ENCODE measurements at regions not wholly inside any gene's neighbourhood (a gene's known extent, or its start where the extent isn't known, plus 50 kb on each side); places are given as distances from the start of the nearest gene placed in this dataset.
"Not testable (repeated sequence)": the region's sequence is repeated elsewhere in the genome, so short reads cannot be mapped to it uniquely, and the experiment has no call there.

DNA sequence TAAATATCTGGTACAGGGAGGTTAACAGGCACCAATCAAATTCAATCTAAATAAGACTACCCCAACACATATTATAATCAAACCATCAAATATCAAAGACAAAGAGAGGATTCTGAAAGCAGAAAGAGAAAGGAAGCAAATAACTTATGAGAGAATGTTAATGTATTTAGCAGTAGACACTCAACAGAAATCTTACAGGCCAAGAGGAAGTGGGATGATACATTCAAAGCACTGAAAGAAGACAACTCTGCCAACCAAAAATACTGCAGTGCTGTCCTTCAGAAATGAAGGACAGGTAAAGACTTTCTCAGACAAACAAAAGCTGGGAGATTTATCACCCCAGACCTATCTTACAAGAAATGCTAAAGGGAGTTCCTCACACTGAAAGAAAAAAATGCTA lies 95.9 kb upstream of the PTHLH start:
- Mint-ChIP-seq H3K27ac (no peak overlapping the region), H3K27me3 (ENCODE audit: low read depth) (no peaks in the 10 kb centered on the region), H3K4me1 (ENCODE audit: low read depth) (peaks cover 19% of the 10 kb centered on the region), H3K9me3 (peaks cover 0 to 8% of the 10 kb centered on the region in 2 donors), H3K4me3 (no peak overlapping the region), H3K36me3 (ENCODE audit: insufficient read depth in 2 of 2) (peaks cover 0 to 1% of the 10 kb centered on the region in 2 donors)
- DNase-seq (no peak), ATAC-seq (replicated peaks in 1 of 2) (no peak)

DNA sequence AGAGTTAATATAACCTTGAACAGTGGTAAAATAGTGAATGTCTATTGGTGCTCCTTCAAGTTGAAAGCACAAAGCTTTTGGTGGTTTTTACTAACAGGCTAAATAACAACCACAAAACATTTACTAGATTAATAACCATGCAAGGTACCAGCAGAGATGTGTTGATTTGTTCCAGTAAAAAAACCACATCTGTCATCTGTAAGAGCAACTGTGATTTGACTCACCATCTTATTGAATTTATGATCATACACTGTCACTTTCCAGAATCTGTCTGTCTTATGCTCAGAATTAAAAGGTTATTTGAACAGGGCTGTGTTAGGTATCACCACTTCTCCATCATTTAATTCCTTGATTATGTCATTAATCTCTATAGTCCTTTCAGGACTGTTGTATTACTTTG lies 107.0 kb upstream of the PTHLH start:
- DNase-seq (no peak), ATAC-seq (replicated peaks in 1 of 2) (peak; percentile 37 to 72)
- Mint-ChIP-seq H3K36me3 (ENCODE audit: insufficient read depth in 2 of 2) (peaks cover 0 to 2% of the 10 kb centered on the region in 2 donors), H3K4me1 (ENCODE audit: low read depth) (peaks cover 8% of the 10 kb centered on the region), H3K9me3 (peaks cover 0 to 2% of the 10 kb centered on the region in 2 donors), H3K4me3 (no peak overlapping the region), H3K27ac (no peak overlapping the region), H3K27me3 (ENCODE audit: low read depth) (peaks cover 18% of the 10 kb centered on the region)

DNA sequence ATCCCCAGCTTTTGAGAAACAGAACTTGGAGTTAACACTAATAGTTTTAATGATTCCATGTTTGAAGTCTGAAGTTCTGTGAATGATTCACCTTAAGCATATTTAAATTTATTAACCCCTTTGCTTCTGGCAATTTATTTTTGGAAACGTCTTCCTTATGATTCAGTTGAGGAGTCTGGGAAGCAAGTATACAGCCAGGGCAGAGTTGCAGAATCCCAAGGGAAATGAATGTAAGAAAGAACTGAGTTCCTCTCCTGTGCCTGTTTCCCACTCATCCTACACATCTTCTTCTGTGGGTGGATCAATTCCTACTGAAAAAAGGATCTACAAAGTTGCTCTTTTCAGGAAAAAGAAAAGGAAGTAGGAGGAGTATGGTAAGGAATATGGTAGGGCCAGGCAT lies 108.2 kb upstream of the CCDC91 start:
- ATAC-seq (replicated peaks in 1 of 2) (no peak), DNase-seq (no peak)
- peaks cover 19% of the 10 kb centered on the region for H3K4me1 Mint-ChIP-seq (ENCODE audit: low read depth)
- peaks cover 34% of the 10 kb centered on the region for H3K27me3 Mint-ChIP-seq (ENCODE audit: low read depth)
- H3K4me3 Mint-ChIP-seq: no peak overlapping the region
- H3K9me3 Mint-ChIP-seq: peaks cover 0 to 4% of the 10 kb centered on the region in 2 donors
- H3K36me3 Mint-ChIP-seq (ENCODE audit: insufficient read depth in 2 of 2): peaks cover 0 to 2% of the 10 kb centered on the region in 2 donors
- no peak overlapping the region for H3K27ac Mint-ChIP-seq

- H3K9me3 Mint-ChIP-seq: peaks cover 0 to 2% of the 10 kb centered on the region in 2 donors
- no peak for DNase-seq
- H3K27ac Mint-ChIP-seq: peak overlapping the region; percentile 33
- peaks cover 19% of the 10 kb centered on the region for H3K4me1 Mint-ChIP-seq (ENCODE audit: low read depth)
- no peak for ATAC-seq (replicated peaks in 1 of 2)
- peaks cover 40% of the 10 kb centered on the region for H3K27me3 Mint-ChIP-seq (ENCODE audit: low read depth)
- no peak overlapping the region for H3K4me3 Mint-ChIP-seq
- H3K36me3 Mint-ChIP-seq (ENCODE audit: insufficient read depth in 2 of 2): peaks cover 0 to 2% of the 10 kb centered on the region in 2 donors
Measured at GRCh38 chr12:28083840-28084678, 106.2 kb upstream of the CCDC91 start.

GRCh38 chr12:28086521-28087155 lies 103.6 kb upstream of the CCDC91 start:
- no peak for ATAC-seq (replicated peaks in 1 of 2)
- Mint-ChIP-seq H3K27ac (no peak overlapping the region), H3K4me3 (no peak overlapping the region), H3K27me3 (ENCODE audit: low read depth) (peaks cover 54% of the 10 kb centered on the region), H3K9me3 (peaks cover 0 to 2% of the 10 kb centered on the region in 2 donors), H3K36me3 (ENCODE audit: insufficient read depth in 2 of 2) (peaks cover 0 to 2% of the 10 kb centered on the region in 2 donors), H3K4me1 (ENCODE audit: low read depth) (peaks cover 11% of the 10 kb centered on the region)
- DNase-seq: no peak

GRCh38 chr12:28088566-28089272 lies 101.5 kb upstream of the CCDC91 start:
- peaks cover 0 to 2% of the 10 kb centered on the region in 2 donors for H3K9me3 Mint-ChIP-seq
- DNase-seq (no peak), ATAC-seq (replicated peaks in 1 of 2) (no peak)
- H3K4me1 Mint-ChIP-seq (ENCODE audit: low read depth): peaks cover 11% of the 10 kb centered on the region
- H3K27me3 Mint-ChIP-seq (ENCODE audit: low read depth): peaks cover 61% of the 10 kb centered on the region
- H3K4me3 Mint-ChIP-seq: no peak overlapping the region
- no peak overlapping the region for H3K27ac Mint-ChIP-seq
- peaks cover 0 to 2% of the 10 kb centered on the region in 2 donors for H3K36me3 Mint-ChIP-seq (ENCODE audit: insufficient read depth in 2 of 2)

DNA sequence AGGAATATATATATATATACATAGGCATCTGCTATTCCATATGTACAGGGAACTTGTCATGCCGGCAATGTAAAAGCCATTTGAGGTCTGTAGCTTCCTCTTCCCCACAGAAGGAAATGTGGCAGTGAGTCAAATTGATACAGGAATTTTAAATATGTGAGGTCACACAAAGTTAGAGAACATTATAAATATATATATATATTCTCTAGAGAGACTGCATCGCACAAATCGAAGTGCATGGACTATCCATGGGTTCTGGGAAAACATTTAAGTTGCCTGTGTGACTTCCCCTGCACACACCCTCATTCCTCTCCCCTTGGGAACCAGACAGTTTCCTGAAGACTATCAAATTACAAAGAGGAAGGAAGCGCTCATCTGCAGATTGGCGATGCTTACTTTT lies 100.9 kb upstream of the CCDC91 start:
- Mint-ChIP-seq H3K27me3 (ENCODE audit: low read depth) (peaks cover 61% of the 10 kb centered on the region), H3K4me1 (ENCODE audit: low read depth) (peaks cover 11% of the 10 kb centered on the region), H3K27ac (no peak overlapping the region)

DNA sequence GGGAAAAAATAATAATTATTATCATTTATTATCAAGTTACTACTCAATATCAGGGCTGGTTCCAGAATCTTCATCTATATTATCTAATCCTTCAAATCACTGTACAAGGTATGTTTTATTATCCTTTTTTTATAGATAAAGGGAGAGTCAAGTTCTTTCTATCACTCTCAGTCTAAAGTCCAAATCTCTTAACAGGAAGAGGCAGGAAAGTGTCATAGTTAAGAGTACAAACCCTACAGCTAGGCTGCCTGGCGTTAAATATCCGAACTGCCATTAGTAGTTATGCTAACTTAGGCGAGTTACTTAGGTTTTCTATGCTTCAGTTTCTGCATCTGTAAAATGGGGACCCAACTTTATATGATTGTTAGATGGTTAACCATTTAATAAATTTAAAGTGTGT lies 99.4 kb upstream of the CCDC91 start:
- no peak overlapping the region for H3K27ac Mint-ChIP-seq
- DNase-seq: no peak

More for the DNA sequence above, 100.9 kb upstream of the CCDC91 start:
- Mint-ChIP-seq H3K4me3 (no peak overlapping the region), H3K36me3 (ENCODE audit: insufficient read depth in 2 of 2) (peaks cover 0 to 2% of the 10 kb centered on the region in 2 donors), H3K9me3 (peaks cover 0 to 2% of the 10 kb centered on the region in 2 donors)
- DNase-seq (no peak), ATAC-seq (replicated peaks in 1 of 2) (no peak)

DNA sequence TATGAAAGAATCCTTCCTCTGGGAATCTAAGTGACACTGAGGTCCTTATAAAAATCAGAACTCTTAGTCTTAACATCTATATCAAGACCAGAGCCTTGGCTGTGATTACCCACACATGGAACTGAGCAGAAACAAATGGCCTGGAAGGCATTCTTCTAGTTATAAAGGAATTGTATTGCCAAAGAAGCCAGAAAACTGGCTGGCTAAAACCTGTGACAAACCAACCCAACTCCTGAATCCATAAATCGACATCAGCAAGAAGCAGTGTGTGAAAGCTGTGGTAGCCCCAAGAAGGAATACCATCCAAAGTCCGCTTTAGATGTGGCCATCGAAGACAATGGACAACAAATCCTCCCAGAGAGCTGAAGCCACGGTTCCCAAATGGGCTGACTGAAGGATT lies 97.9 kb upstream of the CCDC91 start:
- peaks cover 47% of the 10 kb centered on the region for H3K27me3 Mint-ChIP-seq (ENCODE audit: low read depth)
- H3K9me3 Mint-ChIP-seq: no peaks in the 10 kb centered on the region
- ATAC-seq (replicated peaks in 1 of 2) (no peak), DNase-seq (no peak)
- no peak overlapping the region for H3K27ac Mint-ChIP-seq
- H3K36me3 Mint-ChIP-seq (ENCODE audit: insufficient read depth in 2 of 2): no peaks in the 10 kb centered on the region
- H3K4me1 Mint-ChIP-seq (ENCODE audit: low read depth): no peaks in the 10 kb centered on the region
- no peak overlapping the region for H3K4me3 Mint-ChIP-seq

More for the DNA sequence above, 99.4 kb upstream of the CCDC91 start:
- Mint-ChIP-seq H3K4me3 (no peak overlapping the region), H3K36me3 (ENCODE audit: insufficient read depth in 2 of 2) (no peaks in the 10 kb centered on the region), H3K9me3 (no peaks in the 10 kb centered on the region), H3K27me3 (ENCODE audit: low read depth) (peaks cover 47% of the 10 kb centered on the region), H3K4me1 (ENCODE audit: low read depth) (peaks cover 10% of the 10 kb centered on the region)
- no peak for ATAC-seq (replicated peaks in 1 of 2)

GRCh38 chr12:28096649-28097048 lies 93.6 kb upstream of the CCDC91 start:
- no peaks in the 10 kb centered on the region for H3K36me3 Mint-ChIP-seq (ENCODE audit: insufficient read depth in 2 of 2)
- no peak overlapping the region for H3K4me3 Mint-ChIP-seq
- H3K27ac Mint-ChIP-seq: no peak overlapping the region
- H3K4me1 Mint-ChIP-seq (ENCODE audit: low read depth): no peaks in the 10 kb centered on the region
- H3K27me3 Mint-ChIP-seq (ENCODE audit: low read depth): peaks cover 28% of the 10 kb centered on the region
- no peaks in the 10 kb centered on the region for H3K9me3 Mint-ChIP-seq
- DNase-seq (no peak), ATAC-seq (replicated peaks in 1 of 2) (no peak)

DNA sequence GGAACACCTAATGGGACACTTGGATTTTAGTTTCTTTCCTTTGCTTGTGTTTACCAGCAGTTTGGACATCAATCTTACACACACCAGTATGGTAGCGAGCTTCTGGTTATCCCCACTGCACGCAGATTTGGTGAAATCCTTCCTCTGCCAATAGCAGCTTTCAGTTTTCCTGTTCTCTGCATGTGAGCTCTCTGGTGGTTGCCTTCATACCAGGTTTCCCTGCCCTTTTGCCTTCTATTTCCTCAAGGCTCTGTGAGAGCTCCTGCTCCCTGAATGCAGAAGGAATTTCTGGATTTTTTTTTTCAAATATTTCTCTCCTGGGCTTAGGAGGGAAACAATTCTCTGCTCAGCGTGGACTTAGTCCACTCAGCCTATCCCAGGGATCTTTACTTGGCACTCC lies 93.0 kb upstream of the CCDC91 start:
- Mint-ChIP-seq H3K36me3 (ENCODE audit: insufficient read depth in 2 of 2) (no peaks in the 10 kb centered on the region), H3K9me3 (no peaks in the 10 kb centered on the region), H3K27ac (no peak overlapping the region), H3K4me1 (ENCODE audit: low read depth) (no peaks in the 10 kb centered on the region), H3K4me3 (no peak overlapping the region), H3K27me3 (ENCODE audit: low read depth) (peaks cover 22% of the 10 kb centered on the region)
- no peak for ATAC-seq (replicated peaks in 1 of 2)
- DNase-seq: no peak

GRCh38 chr12:28099245-28099644 lies 91.0 kb upstream of the CCDC91 start:
- H3K36me3 Mint-ChIP-seq (ENCODE audit: insufficient read depth in 2 of 2); ATAC-seq (replicated peaks in 1 of 2); H3K4me3 Mint-ChIP-seq; DNase-seq; H3K9me3 Mint-ChIP-seq; H3K27me3 Mint-ChIP-seq (ENCODE audit: low read depth); H3K4me1 Mint-ChIP-seq (ENCODE audit: low read depth); H3K27ac Mint-ChIP-seq: not testable (repeated sequence)

DNA sequence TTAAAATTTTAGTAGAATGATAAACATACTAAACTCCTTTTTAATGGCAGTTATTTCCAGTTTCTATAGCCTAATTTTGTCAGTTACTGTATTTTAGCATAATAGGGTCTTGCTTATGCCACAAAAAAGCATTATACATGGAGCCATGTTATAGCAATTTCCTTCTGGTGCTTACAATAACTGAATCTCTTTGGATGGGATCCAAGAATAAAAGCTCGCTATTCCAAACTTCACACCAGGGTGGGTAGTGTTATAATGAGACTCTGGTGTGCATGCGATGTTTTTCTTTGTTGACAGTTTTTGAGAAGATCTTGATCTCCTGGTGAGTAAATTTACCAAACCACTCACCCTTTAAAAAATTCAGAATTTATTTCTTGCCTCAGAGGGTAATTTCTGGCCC lies 90.4 kb upstream of the CCDC91 start:
- Mint-ChIP-seq H3K27ac (no peak overlapping the region), H3K4me1 (ENCODE audit: low read depth) (no peaks in the 10 kb centered on the region), H3K36me3 (ENCODE audit: insufficient read depth in 2 of 2) (no peaks in the 10 kb centered on the region), H3K4me3 (no peak overlapping the region), H3K9me3 (no peaks in the 10 kb centered on the region), H3K27me3 (ENCODE audit: low read depth) (peaks cover 5% of the 10 kb centered on the region)
- no peak for DNase-seq
- ATAC-seq (replicated peaks in 1 of 2): no peak

All from activated T-cell treated with anti-CD3 and anti-CD28 coated beads, Interleukin-2, amount 50 U/mL, for 72 hours (primary cell).